GM12878 (cell line): ENCODE measurements at regions not wholly inside any gene's neighbourhood (a gene's known extent, or its start where the extent isn't known, plus 50 kb on each side); places are given as distances from the start of the nearest gene placed in this dataset.

Experiments
- ATAC-seq: fragments of 200-7000 bp; cut with Tn5 transposase; 3 replicates; pipeline ENCODE4 v1.9.1; 2020; ENCODE audit warnings: mild to moderate bottlenecking, moderate library complexity
- BruUV-seq: library from RNA; stranded (reverse); fragments of 400-500 nt; replicated peaks from 2 replicates; lab custom pipeline; 2021; lab: Mats Ljungman, UMichigan
- CTCF ChIA-PET: fragments of 300-600 bp; sonication (Branson Sonifier 250); formaldehyde crosslinking; extraction: SDS; loops from one replicate; lab custom pipeline; 2021; ENCODE audit warnings: inconsistent platforms; lab: Yijun Ruan, JAX
- POLR2A ChIA-PET: fragments of 350-600 bp; formaldehyde crosslinking; extraction: SDS; loops from one replicate; lab custom pipeline; 2021; ENCODE audit warnings: inconsistent platforms; lab: Charles Lee
- RAD21 ChIA-PET: fragments of 300-600 bp; sonication (Branson Sonifier 250); formaldehyde crosslinking; loops from one replicate; lab custom pipeline; 2023; ENCODE audit warnings: antibody characterized with exemption; ENCODE audit not compliant: unreplicated experiment; lab: Charles Lee
- SMC1A ChIA-PET: fragments of 300-600 bp; sonication (Branson Sonifier 250); formaldehyde crosslinking; loops from one replicate; lab custom pipeline; 2023; ENCODE audit not compliant: unreplicated experiment, uncharacterized antibody; lab: Charles Lee
- DNase-seq: peaks from one replicate; pipeline ENCODE4 v3.0.0-alpha.2; 2011; ENCODE audit warnings: low read depth, low spot score
- FAIRE-seq: peaks from 3 replicates; lab custom pipeline; 2011; peaks lifted over from hg19 to GRCh38; lab: Jason Lieb, UNC
- H2AFZ ChIP-seq: 2 replicates; pipeline ENCODE4 v1.6.0; 2011; ENCODE audit warnings: low read depth, low read length, control low read depth; ENCODE audit not compliant: control insufficient read depth
- H3K27ac ChIP-seq: 2 replicates; pipeline ENCODE4 v1.5.1; 2011; ENCODE audit warnings: control low read depth; ENCODE audit not compliant: control insufficient read depth, insufficient read depth
- H3K27me3 ChIP-seq, 2 experiments: replicated peaks in 1 of 2; 2 replicates each; pipeline versions ENCODE4 v1.6.0 to v1.6.1; 2011; ENCODE audit warnings: low read length in 1 of 2; ENCODE audit not compliant: control insufficient read depth in 2 of 2, insufficient read depth in 2 of 2
- H3K36me3 ChIP-seq, 2 experiments: 2 replicates each; pipeline ENCODE4 v1.5.1; 2011; ENCODE audit warnings: low read length in 1 of 2; ENCODE audit not compliant: control insufficient read depth in 2 of 2, insufficient read depth in 2 of 2
- H3K4me1 ChIP-seq: 2 replicates; pipeline ENCODE4 v1.6.1; 2011; ENCODE audit warnings: mild to moderate bottlenecking, low read length, moderate library complexity, mixed read lengths; ENCODE audit not compliant: control insufficient read depth, insufficient read depth
- H3K4me2 ChIP-seq: 2 replicates; pipeline ENCODE4 v1.6.0; 2011; ENCODE audit warnings: control low read depth; ENCODE audit not compliant: control insufficient read depth, insufficient read depth
- H3K4me3 ChIP-seq: fragments of 200-600 bp; sonication (generic); 2 replicates; pipeline ENCODE4 v1.5.1; 2016
- H3K79me2 ChIP-seq: 2 replicates; pipeline ENCODE4 v1.6.0; 2011; ENCODE audit warnings: low read length; ENCODE audit not compliant: control insufficient read depth, insufficient read depth
- H3K9ac ChIP-seq: 2 replicates; pipeline ENCODE4 v1.8.0; 2011; ENCODE audit warnings: low read length, control low read depth, mixed read lengths; ENCODE audit not compliant: control insufficient read depth, insufficient read depth
- H3K9me3 ChIP-seq: replicated peaks from 3 replicates; pipeline ENCODE4 v1.5.1; 2011; ENCODE audit warnings: mild to moderate bottlenecking, low read length; ENCODE audit not compliant: control insufficient read depth, insufficient read depth
- H4K20me1 ChIP-seq: 2 replicates; pipeline ENCODE4 v1.6.0; 2011; ENCODE audit not compliant: control insufficient read depth, insufficient read depth
- CBFB ChIP-seq: IDR thresholded peaks from 2 replicates; pipeline ENCODE4 v1.6.1; 2016; ENCODE audit warnings: antibody characterized with exemption, low read depth
- CHD1 ChIP-seq: IDR thresholded peaks from 2 replicates; pipeline ENCODE4 v1.6.1; 2012; ENCODE audit warnings: low read depth, low read length, improper control_type of control experiment
- GABPA ChIP-seq: IDR thresholded peaks from 2 replicates; pipeline ENCODE4 v1.6.1; 2014; ENCODE audit warnings: antibody characterized with exemption, low read depth, mild to moderate bottlenecking, inconsistent platforms
- NR2F1 ChIP-seq: fragments of 450-650 bp; conservative IDR thresholded peaks from 2 replicates; pipeline ENCODE4 v1.6.1; 2017; ENCODE audit warnings: mild to moderate bottlenecking
- SMAD1 ChIP-seq: fragments of 450-650 bp; IDR thresholded peaks from 2 replicates; pipeline ENCODE4 v1.6.1; 2018; ENCODE audit warnings: mild to moderate bottlenecking, low read depth; ENCODE audit not compliant: partially characterized antibody
- SMARCA5 ChIP-seq: fragments of 450-650 bp; IDR thresholded peaks from 2 replicates; pipeline ENCODE4 v1.6.1; 2017; ENCODE audit warnings: mild to moderate bottlenecking
- TCF3 ChIP-seq: IDR thresholded peaks from 2 replicates; pipeline ENCODE4 v1.6.1; 2012; ENCODE audit warnings: low read depth, mild to moderate bottlenecking, low read length, borderline replicate concordance; ENCODE audit not compliant: insufficient read depth
- ZNF274 ChIP-seq: IDR thresholded peaks from one replicate; pipeline ENCODE4 v1.8.0; 2011; ENCODE audit not compliant: insufficient read length, insufficient read depth
- ZSCAN29 ChIP-seq: fragments of 450-650 bp; IDR thresholded peaks from 2 replicates; pipeline ENCODE4 v1.6.1; 2017; ENCODE audit warnings: mild to moderate bottlenecking, moderate library complexity
- WGBS: methylation state at CpG from one replicate; pipeline ENCODE4 v1.1.6; 2016; ENCODE audit warnings: low lambda C conversion rate; ENCODE audit not compliant: insufficient replicate concordance, insufficient coverage; ENCODE audit errors: missing lambda C conversion rate; 5-methylcytosine and 5-hydroxymethylcytosine counted together
- in situ Hi-C: fragments of 300-500 bp; cut with MboI; formaldehyde crosslinking; loops from 9 replicates; pipeline ENCODE4 v1.14.3; 2018; ENCODE audit warnings: mixed read lengths
- intact Hi-C: fragments of 100-400 bp; cut with micrococcal nuclease; formaldehyde crosslinking; loops from one replicate; pipeline ENCODE4 v1.14.2; 2022; ENCODE audit not compliant: unreplicated experiment

GRCh38 chr2:234254783-234255521, 204.4 kb downstream of the SPP2 start:
- DNase-seq (no peak), ATAC-seq (no peak), FAIRE-seq (no peak)
- intact Hi-C loops (no loop called here), in situ Hi-C loops (no loop called here)
- Histone ChIP-seq H3K27ac (no peak overlapping the region), H3K36me3 (no peaks in the 10 kb centered on the region), H3K4me3 (no peak overlapping the region), H2AFZ (no peak overlapping the region), H3K27me3 (no peaks in the 10 kb centered on the region; a peak in 2 of 4 replicates), H3K79me2 (no peaks in the 10 kb centered on the region), H3K4me2 (no peak overlapping the region), H3K9me3 (no peaks in the 10 kb centered on the region), H3K9ac (no peak overlapping the region), H4K20me1 (no peaks in the 10 kb centered on the region), H3K4me1 (no peaks in the 10 kb centered on the region)
- ChIA-PET SMC1A (interaction anchor here (0.6 kb wide), 1 partner anchor 13 kb away, joined by 3 read pairs; no protein-coding TSS in a partner anchor), POLR2A (no interaction called here), CTCF (interaction anchor here (0.5 kb wide), 1 partner anchor 9 kb away, joined by 4 read pairs; no protein-coding TSS in a partner anchor), RAD21 (no interaction called here)
- WGBS: 40% methylated on average over 5 of the region's 5 CpGs
- TF ChIP-seq CBFB (no peak), SMAD1 (no peak), NR2F1 (no peak), ZSCAN29 (no peak), ZNF274 (no peak), GABPA (no peak), CHD1 (no peak), TCF3 (no peak), SMARCA5 (no peak)
- BruUV-seq: no TSS peak
